AG09319 (cell line): ENCODE measurements at regions not wholly inside any gene's neighbourhood (a gene's known extent, or its start where the extent isn't known, plus 50 kb on each side); places are given as distances from the start of the nearest gene placed in this dataset.

ENCODE experiments used
- DNase-seq: peaks from one replicate; pipeline ENCODE4 v3.0.0-alpha.2; 2010; ENCODE audit warnings: low read depth; ENCODE audit errors: extremely low read depth
- CTCF ChIP-seq: IDR thresholded peaks from 2 replicates; pipeline ENCODE4 v1.5.1; 2011; ENCODE audit warnings: low read depth, mild to moderate bottlenecking, inconsistent platforms, low read length, moderate library complexity

DNA sequence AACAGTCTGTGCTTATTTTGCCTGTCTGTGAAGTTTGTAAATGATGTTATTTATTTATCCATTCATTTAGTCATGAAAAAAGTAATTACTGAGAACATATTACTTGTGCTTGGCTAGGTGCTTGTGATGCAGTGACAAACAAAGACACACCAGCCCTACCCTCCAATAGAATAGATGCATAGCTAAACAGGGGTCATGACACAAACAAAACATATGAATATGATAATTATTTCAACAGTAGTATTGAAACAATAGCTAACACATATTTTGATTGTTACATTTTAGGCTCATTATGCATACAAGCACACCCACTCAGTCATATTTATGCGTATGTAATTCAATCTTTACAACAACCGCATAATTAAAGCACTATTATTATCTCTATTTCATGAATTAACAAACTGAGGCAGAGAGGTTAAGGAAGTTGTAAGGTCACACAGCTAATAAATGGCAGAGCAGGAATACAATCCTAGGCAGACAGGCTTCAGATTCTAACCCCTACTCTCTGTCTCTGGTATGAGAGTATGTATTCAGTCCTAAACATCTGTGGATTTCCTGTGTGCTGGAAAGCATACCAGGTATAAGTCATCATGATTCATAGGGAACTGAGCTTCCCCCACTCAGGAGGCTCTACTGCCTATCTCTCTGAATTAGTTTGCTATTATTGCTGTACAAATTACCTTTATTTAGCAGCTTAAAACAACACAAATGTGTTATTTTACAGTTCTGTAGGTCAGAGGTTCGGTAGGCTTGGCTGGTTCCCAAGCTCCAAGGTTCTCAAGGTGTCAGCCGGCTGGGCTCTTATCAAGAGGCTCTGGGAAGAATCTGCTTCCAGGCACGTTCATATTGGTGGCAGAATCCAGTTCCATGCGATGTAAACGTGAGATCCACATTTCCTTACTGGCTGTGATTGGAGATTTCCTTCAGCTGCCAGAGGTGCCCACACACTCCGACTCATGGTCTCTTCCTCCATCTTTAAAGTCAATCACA lies 509.4 kb downstream of the GALC start:
- DNase-seq, result no peak
- no peak for TF ChIP-seq CTCF

- DNase-seq, result no peak
- TF ChIP-seq CTCF, result no peak
These were observed 524.5 kb downstream of the GALC start for GRCh38 chr14:87468531-87468930.

DNA sequence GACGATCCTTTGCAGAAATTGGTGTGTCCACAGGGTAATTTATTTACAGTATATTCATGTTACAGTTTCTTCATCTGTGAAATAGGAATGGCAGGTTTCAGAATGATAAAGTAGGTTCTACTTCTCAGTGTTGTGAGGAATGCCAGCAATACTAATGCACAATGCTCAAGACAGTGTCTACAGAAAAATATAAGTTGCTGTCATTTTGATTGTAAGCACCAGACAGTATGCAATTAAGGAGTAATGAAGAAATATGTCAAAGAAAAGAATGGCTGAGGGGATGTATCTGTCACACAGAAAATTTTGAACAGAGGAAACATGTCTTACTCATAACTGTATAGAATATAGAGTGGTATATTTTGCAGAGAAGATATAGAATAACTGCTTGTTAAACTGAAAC lies 525.4 kb downstream of the GALC start:
- no peak for TF ChIP-seq CTCF
- no peak for DNase-seq

GRCh38 chr14:87465770-87466169 lies 527.2 kb downstream of the GALC start:
- no peak for DNase-seq
- TF ChIP-seq CTCF, result no peak

DNA sequence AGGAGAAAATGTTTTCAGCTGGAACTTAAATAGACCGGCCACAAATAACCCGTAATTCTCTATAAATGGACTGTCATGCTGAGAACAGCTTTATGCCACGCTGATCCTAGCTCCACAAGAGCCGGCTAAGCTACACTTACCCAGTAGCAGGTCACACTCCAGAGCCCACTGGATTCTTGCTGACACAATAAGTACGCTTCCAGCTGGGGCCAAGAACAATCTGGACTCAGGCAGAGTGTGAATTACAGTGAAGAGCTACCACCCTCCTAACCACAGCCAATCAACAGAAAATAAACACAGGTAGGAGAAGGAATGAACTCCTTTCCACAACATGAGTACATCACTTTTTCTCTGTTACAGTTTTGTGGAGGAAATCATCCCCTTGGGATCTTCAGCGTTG lies 531.3 kb downstream of the GALC start:
- DNase-seq, result no peak
- no peak for TF ChIP-seq CTCF

DNA sequence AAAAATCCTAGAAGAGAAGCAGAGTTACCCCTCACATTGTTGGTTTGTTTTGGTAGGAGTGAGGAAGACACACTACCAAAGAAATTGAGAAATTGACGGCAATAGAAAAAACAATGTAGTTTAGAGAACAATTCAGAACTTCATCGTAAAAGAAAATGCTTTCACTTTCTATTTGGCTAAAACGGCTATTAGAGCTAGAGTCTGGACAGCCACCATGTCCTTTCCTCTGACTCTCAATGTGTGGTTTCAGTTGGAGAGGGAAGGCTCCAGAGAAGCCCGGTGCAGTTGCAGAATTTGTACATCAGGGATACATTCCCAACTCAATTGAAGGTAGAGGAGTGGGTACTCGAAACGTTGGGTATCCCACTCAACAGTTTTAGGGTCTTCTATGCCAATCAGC lies 535.3 kb downstream of the GALC start:
- TF ChIP-seq CTCF, result no peak
- DNase-seq, result no peak

DNA sequence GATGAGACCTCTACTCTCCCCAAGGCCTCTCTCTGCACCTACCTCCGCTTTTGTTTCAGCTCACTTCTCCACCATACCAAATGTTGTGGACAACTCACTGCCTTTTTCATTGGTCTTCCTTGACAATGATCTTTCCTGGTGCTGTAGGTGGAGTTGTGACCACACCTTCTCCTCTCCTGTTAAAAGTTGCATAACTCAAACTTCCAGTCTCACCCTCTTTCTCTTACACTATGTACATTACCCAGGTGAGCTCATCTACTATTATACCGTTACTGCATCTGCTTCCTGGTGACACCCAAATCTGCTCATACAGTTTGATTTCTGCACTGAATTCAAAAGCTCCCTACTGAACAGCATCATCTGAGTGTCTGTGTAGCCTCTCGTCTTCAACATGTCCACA lies 542.8 kb downstream of the GALC start:
- no peak for TF ChIP-seq CTCF
- no peak for DNase-seq
